ENCODE measurements at regions not wholly inside any gene's neighbourhood (a gene's known extent, or its start where the extent isn't known, plus 50 kb on each side); places are given as distances from the start of the nearest gene placed in this dataset.

DNA sequence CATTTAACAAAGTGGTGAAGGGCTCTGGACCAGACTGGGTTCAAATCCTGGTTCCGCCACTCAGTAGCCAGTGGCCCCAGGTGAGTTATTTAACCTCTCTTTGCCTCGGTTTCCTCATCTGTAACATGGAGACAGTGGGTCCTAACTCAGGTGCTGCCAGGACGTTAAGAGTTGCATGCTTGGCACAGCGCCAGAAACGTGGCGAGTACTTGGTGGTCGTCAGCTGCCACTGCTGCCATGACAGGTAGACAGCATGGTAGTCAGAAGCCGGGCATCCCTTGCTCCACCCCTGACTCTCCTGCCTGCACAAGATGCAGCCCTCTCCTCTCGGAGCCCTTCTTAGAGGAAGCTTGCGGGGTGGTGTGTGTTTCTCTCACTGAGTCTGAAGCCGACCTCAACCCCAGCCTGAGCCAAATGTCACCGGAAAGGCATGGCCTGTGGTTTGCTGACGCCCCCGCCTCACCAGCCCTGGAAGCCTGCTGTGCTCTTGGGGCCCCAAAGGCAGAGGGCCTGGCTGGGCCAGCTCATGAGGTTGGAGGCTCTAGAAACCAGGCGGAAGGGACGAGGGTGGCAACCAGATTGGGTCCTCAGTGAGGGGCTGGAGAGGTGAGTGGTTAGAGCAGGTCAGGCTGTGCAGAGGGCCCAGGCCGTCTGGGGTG lies 160.8 kb upstream of the TLE3 start:
- DNase-seq = peak; percentile 28

DNA sequence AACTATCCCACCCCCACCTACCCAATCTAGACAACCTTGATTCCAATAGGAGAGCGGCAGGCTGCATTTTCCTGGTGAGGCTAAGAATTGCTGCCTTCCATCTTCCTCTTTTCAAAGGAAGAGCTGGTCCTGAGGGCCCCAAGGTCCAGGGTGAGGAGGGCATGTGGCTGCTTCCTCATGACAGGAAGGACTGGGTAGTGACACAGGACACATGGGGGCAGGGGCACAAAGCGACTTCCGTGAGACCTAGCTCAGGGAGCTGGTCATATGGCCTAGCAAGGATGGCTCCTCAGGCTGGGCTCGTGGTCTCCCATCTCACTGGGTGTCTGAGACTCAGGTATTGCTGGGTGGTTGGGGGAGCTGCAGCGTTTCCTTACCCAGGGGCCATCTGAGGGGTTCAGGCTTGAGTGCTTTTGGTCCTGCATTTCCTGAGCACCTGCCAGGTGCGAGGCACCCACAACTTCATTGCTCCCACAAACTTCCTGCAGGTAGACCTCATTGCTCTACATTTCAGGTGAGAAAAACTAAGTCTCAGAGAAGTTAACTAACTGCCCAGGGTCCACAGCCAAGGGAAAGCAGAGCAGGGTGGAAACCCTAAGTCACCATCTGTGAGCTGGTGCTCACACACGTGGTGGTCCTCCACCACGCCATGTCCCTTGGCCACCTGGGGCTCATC lies 160.0 kb upstream of the TLE3 start:
- no peak for DNase-seq

DNA sequence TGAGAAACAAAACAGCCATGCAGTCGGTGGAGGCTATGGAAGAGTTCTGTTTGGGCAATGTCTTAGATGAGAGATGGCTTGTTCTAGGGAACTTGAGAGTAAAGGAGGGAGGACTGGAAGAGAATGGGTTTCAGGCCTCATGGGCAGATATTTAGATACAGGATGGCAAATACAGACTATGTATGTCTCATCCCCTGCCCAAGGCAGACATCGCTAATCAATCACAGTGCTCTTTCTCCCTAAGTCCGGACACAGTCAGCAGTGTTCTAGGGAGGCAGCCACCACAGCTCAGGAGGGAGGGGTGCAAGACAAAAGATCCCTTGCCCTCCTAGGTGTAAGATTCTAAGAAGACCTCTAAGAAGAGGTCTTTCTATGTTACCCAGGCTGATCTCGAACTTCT lies 159.3 kb upstream of the TLE3 start:
- no peak for DNase-seq

GRCh38 chr15:70254311-70254869 lies 156.7 kb upstream of the TLE3 start:
- no peak for DNase-seq

DNA sequence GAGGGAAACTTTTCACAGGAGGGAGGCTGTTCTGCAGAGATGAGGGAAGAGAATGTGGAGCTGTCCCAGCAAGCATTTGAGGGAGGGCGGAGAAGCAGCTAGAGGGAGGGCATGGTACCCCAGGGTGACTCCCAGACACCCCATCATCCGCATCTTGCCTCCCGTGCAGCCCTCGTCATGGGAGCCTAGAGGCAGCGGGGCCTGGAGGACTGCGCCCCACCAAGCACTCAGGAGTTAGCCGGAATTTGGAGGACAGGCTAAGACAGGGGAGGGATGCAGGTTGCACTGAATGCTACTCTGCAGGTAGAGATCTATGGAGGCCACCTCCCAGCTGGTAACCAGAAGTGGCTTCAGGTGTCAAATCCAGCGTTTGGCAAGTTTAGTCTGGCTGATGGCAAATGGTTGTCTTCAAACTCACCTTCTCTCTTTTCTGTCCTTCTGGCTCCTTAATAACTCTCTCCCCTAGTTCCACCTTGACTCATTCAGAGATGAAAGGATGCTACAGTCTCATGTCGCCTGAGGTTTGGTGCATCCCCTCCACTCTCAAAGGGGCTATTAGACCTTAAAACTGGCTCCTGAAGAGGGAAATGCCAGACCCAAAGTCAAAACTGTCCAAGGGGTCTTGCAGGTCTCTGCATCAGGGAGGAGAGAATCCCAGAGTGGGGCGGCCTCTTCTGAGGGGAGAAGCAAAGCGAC lies 155.9 kb upstream of the TLE3 start:
- DNase-seq = no peak

GRCh38 chr15:70252951-70253320 lies 155.2 kb upstream of the TLE3 start:
- no peak for DNase-seq

- no peak for DNase-seq
Observed at GRCh38 chr15:70252056-70252950, 154.6 kb upstream of the TLE3 start.

GRCh38 chr15:70251246-70251990 lies 153.7 kb upstream of the TLE3 start:
- DNase-seq = no peak

GRCh38 chr15:70250208-70251201 lies 152.8 kb upstream of the TLE3 start:
- no peak for DNase-seq

DNA sequence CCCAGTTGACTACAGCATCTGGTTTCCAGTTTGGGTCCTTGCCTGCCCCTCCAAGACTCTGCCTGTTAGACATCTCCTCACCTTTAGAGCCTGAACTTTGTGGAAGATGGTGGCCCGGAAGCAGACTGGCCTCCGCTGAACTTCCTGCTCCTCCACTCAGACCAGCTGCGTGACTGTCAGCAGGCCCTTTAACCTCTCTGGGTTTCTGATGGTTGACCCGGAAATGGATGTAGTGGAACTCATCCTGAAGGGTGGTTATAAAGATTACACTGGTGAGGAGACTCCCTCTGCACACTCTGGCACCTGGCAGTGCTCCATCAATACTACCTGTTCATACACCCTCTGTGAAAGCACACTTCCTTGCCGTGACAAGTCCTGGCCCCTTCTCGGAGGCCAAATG lies 151.9 kb upstream of the TLE3 start:
- no peak for DNase-seq

DNA sequence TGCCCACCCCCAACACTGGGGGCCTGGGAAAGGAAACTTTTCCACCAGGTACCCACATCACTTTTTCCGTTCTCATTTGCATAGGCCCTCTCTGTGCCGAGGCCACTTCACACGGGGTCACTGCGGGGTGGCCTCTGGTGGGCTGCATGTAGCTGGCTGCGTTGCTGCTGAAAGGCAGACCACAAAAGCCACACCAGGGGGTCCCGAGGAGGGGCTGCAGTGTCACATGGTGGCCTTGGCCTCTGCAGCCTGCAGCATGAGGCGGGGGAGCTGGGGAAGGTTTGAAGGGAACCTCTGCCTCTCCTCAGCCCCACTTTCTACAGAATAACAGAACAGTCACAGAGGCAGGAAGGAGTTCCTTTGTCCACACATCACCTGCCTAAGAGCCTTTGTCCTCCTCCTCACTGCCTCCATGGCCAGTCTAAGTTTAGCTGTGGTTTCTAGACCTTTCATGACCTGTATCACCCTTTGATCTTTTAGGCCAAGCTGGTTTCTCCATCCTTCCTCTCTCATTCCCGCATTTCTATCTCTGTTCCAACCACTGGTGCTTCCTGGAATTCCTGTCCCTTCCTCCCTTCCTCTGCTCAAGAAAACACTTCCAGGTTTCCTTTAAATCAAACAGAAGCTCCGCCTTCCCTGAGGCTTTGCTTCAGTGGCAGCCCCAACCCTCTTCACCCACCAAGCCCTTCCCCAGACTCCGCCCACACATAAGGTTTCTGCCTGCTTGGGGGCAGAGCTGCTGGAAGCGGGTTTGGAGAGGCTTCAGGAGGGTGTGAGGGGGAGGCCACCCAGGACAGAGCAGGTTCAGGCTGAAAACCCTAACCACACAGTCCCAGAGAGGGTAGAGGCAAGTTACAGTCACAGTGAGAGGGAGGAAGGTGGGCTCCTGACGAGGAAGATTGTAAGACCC lies 150.7 kb upstream of the TLE3 start:
- DNase-seq = no peak

DNA sequence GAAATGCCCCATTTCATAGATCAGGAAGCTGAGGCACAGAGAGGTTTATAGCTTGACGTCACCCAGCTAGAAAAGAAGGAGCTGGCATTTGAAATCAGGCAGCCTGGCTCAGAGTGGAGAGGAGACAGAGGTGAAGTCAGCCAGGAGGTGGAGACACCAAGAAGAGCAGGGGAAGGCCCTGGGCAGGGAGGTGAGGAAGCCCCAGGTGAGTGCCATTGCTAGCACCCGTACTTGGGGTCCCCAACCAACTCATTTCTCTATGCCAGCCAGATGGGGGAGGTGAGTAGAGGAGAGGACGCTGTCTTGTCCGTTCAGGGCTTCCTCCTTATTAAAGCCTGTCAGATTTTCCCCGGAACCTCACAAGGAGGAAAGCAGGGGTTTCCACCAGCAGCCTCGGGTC lies 149.6 kb upstream of the TLE3 start:
- no peak for DNase-seq

DNA sequence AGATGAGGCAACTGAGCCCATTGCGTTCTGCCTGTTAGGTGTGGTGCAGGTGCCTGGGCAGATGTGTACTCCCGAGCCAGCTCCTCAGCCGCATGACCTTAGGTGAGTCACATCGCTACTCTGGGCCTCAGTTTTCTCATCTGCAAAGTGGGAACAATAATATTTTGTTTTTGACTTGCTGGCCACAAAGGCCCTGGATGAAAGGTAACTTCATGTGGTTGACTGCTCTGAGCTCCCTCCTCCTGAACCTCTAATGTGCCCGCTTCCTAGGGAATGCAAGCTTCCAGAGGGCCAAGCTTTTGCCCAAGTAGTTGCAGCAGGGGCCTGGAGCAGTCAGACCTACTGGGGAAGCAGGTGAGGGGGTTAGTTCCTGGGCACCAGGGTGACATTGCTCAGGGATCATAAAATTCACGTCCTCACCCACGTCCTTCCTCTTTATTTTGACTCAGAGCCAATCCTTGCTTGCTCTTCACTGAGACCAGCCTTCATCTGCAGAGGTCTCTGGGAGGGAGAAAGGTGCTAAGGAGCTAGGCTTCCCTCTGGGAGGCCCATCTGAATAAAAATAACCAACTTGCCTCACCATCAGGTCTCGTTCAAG lies 149.0 kb upstream of the TLE3 start:
- DNase-seq = no peak

DNA sequence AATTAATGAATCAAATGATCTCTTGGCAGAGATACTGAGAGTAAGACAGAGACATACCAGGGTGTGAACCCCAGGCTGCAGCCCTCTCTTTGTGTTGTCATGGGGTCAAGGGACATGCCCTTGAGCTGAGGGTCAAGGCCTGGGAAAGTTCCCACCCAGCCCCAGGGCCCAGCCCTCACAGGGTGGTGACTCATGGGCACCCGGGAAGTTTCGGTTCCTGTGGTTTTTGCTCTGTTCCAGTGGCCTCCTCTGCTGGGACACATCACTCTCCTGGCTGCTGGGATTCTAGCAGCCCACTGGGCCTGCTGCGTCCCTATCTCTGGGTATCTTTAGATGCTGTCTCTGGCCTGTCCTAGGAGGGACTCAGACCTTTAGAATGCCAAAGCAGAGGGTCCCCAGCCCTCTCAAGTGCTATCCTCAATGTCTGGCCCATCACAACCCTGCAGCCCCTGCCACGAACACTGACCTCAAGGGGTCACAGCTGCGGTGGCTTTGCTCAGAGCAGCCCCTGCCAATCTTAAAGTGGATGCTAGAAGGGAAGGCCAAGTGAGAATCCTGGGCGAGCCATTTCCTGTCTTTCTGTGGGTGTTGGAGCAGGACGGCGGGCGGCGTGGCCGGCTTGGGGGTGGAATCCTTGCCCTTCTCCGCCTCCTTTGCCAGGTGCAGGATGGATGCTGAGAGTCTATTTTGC lies 148.4 kb upstream of the TLE3 start:
- no peak for DNase-seq

- DNase-seq = no peak
Observed at GRCh38 chr15:70244978-70245542, 147.3 kb upstream of the TLE3 start.

DNA sequence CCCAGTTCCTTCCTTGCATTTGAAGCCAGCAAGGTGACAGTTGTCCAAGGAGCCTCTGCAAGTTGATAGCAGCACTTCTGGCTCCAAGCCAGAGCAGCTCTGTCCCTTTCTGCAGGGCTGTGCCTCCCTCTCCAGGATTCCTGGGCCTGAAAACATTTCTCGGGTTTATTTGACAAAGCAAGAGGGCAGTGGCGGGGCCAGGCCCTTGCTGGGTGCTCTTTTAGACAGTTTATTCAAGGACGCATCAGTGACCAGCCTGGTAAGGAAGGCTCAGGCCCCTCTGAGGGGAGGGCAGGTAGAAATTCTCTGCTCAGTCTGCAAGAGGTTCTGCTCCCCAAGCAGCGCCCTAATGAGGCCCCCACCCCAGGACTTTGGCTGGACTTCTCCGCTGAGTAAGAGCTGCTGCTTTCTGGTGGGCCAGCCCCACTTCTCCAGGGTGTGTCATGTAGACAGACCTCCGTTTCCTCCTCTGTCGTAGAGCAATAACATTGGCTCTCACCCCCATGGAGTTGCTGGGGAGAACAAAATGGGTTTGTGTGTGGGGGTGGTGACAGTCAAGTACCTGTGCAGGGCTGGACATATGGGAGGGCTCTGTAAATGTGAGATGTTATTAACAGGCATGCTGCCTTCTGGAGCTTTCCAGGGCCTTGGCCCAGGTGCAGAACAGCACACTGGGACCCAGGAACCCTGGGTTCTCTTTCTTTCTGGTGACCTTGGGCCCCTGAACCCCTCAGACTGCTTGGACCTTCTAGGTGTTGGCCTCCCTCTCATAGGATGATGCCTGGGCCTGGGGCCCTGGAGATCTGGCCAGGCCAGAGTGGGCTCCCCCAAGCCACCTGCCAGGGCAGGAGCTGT lies 146.2 kb upstream of the TLE3 start:
- DNase-seq = no peak

GRCh38 chr15:70242951-70243685 lies 145.4 kb upstream of the TLE3 start:
- DNase-seq = no peak

Measured in T-helper 9 cell (primary cell).